GM21367 (cell line): ENCODE measurements at regions not wholly inside any gene's neighbourhood (a gene's known extent, or its start where the extent isn't known, plus 50 kb on each side); places are given as distances from the start of the nearest gene placed in this dataset.

Source experiments
- ATAC-seq: cut with Tn5 transposase; IDR thresholded peaks from one replicate; pipeline ENCODE4 v1.9.1; 2021; ENCODE audit not compliant: unreplicated experiment

GRCh38 chr2:128490321-128490720 is 171.7 kb upstream of the HS6ST1 start:
- no peak for ATAC-seq

- no peak for ATAC-seq
Measured at GRCh38 chr2:128490881-128491691, 172.4 kb upstream of the HS6ST1 start.

- no peak for ATAC-seq
Measured at GRCh38 chr2:128491692-128492244, 173.1 kb upstream of the HS6ST1 start.

- no peak for ATAC-seq
Measured at GRCh38 chr2:128492966-128493811, 174.5 kb upstream of the HS6ST1 start.

GRCh38 chr2:128493880-128494279 is 175.2 kb upstream of the HS6ST1 start:
- ATAC-seq: no peak

- ATAC-seq: no peak
Measured at GRCh38 chr2:128494307-128494639, 175.6 kb upstream of the HS6ST1 start.

- no peak for ATAC-seq
Measured at GRCh38 chr2:128494640-128495321, 176.1 kb upstream of the HS6ST1 start.

GRCh38 chr2:128495996-128496547 is 177.4 kb upstream of the HS6ST1 start:
- no peak for ATAC-seq

- ATAC-seq: no peak
Measured at GRCh38 chr2:128496700-128497099, 178.0 kb upstream of the HS6ST1 start.

GRCh38 chr2:128497461-128497860 is 178.8 kb upstream of the HS6ST1 start:
- no peak for ATAC-seq

- no peak for ATAC-seq
Measured at GRCh38 chr2:128498086-128498485, 179.4 kb upstream of the HS6ST1 start.

GRCh38 chr2:128498589-128498988 is 179.9 kb upstream of the HS6ST1 start:
- no peak for ATAC-seq

- ATAC-seq: no peak
Measured at GRCh38 chr2:128499367-128500137, 180.9 kb upstream of the HS6ST1 start.

GRCh38 chr2:128500138-128500800 is 181.6 kb upstream of the HS6ST1 start:
- ATAC-seq: no peak

GRCh38 chr2:128501006-128501690 is 182.5 kb upstream of the HS6ST1 start:
- no peak for ATAC-seq

- ATAC-seq: no peak
Measured at GRCh38 chr2:128501700-128502099, 183.0 kb upstream of the HS6ST1 start.

- no peak for ATAC-seq
Measured at GRCh38 chr2:128502200-128502599, 183.5 kb upstream of the HS6ST1 start.

- no peak for ATAC-seq
Measured at GRCh38 chr2:128502638-128503246, 184.1 kb upstream of the HS6ST1 start.
